ENCODE measurements at regions not wholly inside any gene's neighbourhood (a gene's known extent, or its start where the extent isn't known, plus 50 kb on each side); places are given as distances from the start of the nearest gene placed in this dataset.

DNA sequence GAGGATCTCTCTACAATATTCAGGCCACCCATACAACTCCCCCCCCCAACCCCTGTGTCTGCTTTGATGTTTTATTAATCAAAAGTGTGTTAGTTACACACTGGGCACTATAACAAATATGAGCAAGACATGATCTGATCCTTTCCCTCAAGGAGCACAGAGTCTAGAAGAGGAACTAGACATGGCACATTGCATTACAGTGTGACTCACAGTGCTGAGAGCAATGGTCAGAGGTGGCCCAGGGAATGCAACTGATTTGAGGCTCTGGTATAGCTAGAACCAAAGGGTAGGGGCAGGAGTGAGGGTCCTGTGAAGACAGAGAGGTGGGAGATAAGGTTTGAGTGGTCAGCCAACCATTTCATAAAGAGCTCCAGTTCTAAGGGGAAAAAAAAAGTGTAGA lies 539.2 kb downstream of the ACTL7B start:
- Mint-ChIP-seq H3K9me3 (peaks cover 13% of the 10 kb centered on the region), H3K27ac (ENCODE audit: low read depth) (no peak overlapping the region), H3K27me3 (no peaks in the 10 kb centered on the region), H3K4me1 (no peaks in the 10 kb centered on the region), H3K4me3 (no peak overlapping the region), H3K36me3 (ENCODE audit: insufficient read depth) (peaks cover 3% of the 10 kb centered on the region)
- ATAC-seq (replicated peaks; ENCODE audit: extremely low read depth, poor library complexity, severe bottlenecking) (no peak), DNase-seq (ENCODE audit: low spot score in 2 of 2) (no peak)

DNA sequence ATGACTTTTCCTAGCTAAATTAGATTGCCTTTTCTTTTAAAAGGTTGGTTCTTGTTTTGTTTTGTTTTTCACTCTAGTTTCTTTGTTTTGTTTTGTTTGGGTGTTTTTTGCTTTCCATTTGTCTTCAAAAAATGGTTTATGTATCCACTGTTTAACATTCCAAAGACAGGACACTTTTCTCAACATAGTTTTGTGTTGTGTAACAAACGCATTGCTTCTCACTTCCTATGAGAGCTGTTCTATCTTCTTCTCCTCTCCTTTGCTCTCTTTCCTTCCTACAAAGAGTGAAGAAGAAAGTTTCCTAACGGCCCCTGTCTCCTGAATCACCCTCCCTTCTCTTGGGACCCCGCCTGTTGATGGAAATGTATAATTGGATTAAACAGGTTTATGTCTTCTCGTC lies 539.7 kb downstream of the ACTL7B start:
- DNase-seq (ENCODE audit: low spot score in 2 of 2) (no peak), ATAC-seq (replicated peaks; ENCODE audit: extremely low read depth, poor library complexity, severe bottlenecking) (no peak)
- H3K27me3 Mint-ChIP-seq = no peaks in the 10 kb centered on the region
- H3K4me3 Mint-ChIP-seq = no peak overlapping the region
- H3K4me1 Mint-ChIP-seq = no peaks in the 10 kb centered on the region
- no peak overlapping the region for H3K27ac Mint-ChIP-seq (ENCODE audit: low read depth)
- H3K36me3 Mint-ChIP-seq (ENCODE audit: insufficient read depth) = peaks cover 3% of the 10 kb centered on the region
- peaks cover 13% of the 10 kb centered on the region for H3K9me3 Mint-ChIP-seq

DNA sequence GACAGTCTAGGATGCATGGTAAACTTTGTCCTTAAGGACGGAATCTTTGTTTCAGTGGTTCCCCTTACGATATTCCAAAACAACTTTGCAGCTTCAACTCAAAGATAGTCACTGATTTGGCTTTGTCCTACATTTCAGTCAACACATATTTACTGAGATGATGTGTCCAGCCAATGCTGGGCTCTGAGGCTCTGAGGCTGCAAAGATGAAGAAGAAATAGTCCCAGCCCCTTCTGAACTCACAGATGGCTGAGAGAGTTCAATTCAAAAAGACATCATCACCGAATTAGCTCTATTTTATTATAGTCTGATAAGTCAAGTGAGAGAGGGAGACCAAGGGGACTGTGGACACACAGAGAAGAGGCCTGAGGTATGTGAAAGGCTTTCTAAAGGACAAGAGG lies 544.0 kb downstream of the ACTL7B start:
- H3K36me3 Mint-ChIP-seq (ENCODE audit: insufficient read depth) = no peaks in the 10 kb centered on the region
- H3K9me3 Mint-ChIP-seq = peaks cover 12% of the 10 kb centered on the region
- no peak overlapping the region for H3K27ac Mint-ChIP-seq (ENCODE audit: low read depth)
- no peaks in the 10 kb centered on the region for H3K4me1 Mint-ChIP-seq
- no peak overlapping the region for H3K4me3 Mint-ChIP-seq
- ATAC-seq (replicated peaks; ENCODE audit: extremely low read depth, poor library complexity, severe bottlenecking) (no peak), DNase-seq (ENCODE audit: low spot score in 2 of 2) (no peak)
- no peaks in the 10 kb centered on the region for H3K27me3 Mint-ChIP-seq

DNA sequence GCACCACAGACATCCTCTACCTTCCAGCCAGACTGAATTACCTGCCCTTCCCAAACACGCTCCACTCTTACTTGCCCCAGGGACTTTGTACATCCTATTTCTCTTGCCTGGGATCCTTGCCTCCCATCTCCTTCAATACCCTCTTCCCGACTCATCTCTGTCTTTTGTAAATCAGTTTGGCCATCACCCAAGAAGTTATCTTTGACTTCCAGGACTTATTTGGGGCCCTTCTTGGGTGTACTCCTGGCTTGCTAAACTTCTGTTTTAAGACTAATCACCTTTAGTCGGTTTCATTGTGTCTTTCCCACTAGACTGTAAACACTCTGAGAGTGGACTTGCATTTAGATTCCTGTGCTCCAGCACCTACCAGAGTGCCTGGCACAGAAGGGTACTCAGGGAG lies 545.6 kb downstream of the ACTL7B start:
- Mint-ChIP-seq H3K36me3 (ENCODE audit: insufficient read depth) (no peaks in the 10 kb centered on the region), H3K27me3 (no peaks in the 10 kb centered on the region), H3K4me3 (no peak overlapping the region), H3K4me1 (no peaks in the 10 kb centered on the region), H3K9me3 (peaks cover 12% of the 10 kb centered on the region), H3K27ac (ENCODE audit: low read depth) (no peak overlapping the region)
- DNase-seq (ENCODE audit: low spot score in 2 of 2) (no peak), ATAC-seq (replicated peaks; ENCODE audit: extremely low read depth, poor library complexity, severe bottlenecking) (no peak)

DNA sequence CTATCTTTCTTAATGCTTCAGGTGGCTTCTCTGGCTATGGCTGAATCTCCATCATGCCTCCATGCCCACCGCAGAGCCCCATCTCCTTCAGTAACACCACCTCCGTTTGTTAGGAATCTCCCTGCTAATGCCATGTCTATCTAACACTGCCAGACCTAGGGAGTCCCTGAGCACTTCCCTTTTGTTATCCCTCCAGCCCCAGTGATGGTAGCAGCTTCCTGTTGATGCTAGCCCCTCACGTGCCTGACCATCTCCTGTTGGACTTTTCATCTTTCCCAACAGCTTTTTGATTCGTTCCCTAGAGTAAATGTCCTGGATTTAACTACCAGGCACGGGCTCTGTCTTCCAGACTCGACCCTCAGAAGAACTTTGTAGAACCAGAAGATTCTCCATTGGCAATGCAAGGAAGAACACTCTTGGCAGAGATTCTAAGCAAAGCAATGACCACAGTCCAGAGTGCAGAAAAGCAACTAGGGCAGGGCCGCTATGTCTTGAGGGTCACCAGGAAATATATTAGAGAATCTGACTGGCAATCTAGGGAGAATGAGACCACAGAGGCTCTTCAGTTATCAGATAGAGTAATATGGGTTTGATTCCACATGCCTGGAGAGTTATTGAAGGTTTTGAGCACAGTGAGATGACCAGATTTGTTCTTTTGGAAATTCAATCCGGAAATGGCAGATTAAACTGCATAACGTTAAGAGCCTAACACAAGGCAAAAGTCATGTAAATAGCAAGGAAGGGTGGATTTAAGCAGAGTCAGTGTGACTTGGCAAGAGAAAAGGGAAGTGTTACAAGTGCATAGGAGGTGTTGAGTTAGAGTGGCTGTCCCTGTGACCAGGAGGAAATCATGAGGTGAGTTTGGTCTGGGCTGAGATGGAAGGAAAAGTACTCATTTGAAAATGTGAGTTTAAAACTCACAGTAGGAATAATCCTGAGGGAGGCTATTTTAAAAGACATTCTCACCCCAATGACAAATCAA lies 555.2 kb downstream of the ACTL7B start:
- no peaks in the 10 kb centered on the region for H3K27me3 Mint-ChIP-seq
- H3K9me3 Mint-ChIP-seq = peaks cover 5% of the 10 kb centered on the region
- H3K27ac Mint-ChIP-seq (ENCODE audit: low read depth) = no peak overlapping the region
- H3K36me3 Mint-ChIP-seq (ENCODE audit: insufficient read depth) = no peaks in the 10 kb centered on the region
- ATAC-seq (replicated peaks; ENCODE audit: extremely low read depth, poor library complexity, severe bottlenecking) (no peak), DNase-seq (ENCODE audit: low spot score in 2 of 2) (no peak)
- H3K4me1 Mint-ChIP-seq = no peaks in the 10 kb centered on the region
- H3K4me3 Mint-ChIP-seq = no peak overlapping the region

DNA sequence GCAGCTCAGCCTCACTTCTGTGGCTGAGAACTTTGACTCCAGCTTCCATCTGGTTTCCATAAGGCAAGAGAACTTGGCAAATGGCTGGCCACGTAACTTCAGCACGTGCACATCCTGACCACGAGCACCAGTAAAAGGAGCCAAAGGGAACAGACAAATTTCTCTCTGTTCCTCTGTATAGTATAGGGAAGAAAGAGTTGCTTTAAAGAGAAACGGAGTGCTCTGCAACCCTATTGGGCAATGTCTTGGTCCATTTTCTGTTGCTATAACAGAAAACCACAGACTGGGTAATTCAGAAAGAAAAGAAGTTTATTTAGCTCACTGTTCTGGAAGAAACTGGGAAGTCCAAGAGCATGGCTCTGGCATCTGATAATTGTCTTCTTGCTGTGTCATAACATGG lies 558.7 kb downstream of the ACTL7B start:
- DNase-seq (ENCODE audit: low spot score in 2 of 2) (no peak), ATAC-seq (replicated peaks; ENCODE audit: extremely low read depth, poor library complexity, severe bottlenecking) (no peak)
- Mint-ChIP-seq H3K4me3 (no peak overlapping the region), H3K4me1 (no peaks in the 10 kb centered on the region), H3K27ac (ENCODE audit: low read depth) (no peak overlapping the region), H3K9me3 (peaks cover 11% of the 10 kb centered on the region), H3K36me3 (ENCODE audit: insufficient read depth) (no peaks in the 10 kb centered on the region), H3K27me3 (no peaks in the 10 kb centered on the region)

DNA sequence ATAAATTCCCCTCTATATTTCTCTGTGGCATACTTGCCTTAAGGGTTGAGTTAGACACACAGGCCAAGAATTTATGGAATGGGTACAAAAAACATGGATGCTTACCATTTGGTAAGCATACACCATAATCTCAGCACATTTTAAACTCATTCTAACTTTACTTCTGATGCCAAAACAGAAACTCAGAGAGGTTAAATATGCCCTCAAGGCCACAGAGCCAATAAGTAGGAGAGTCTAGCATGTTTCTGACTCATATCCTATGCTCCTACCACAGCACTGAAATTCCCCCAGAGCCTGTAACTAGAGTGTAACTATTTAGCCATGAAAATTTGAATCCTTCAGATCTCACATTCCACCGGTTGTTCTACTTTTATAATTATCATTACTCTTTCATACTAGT lies 559.7 kb downstream of the ACTL7B start:
- Mint-ChIP-seq H3K27ac (ENCODE audit: low read depth) (no peak overlapping the region), H3K27me3 (no peaks in the 10 kb centered on the region), H3K9me3 (peaks cover 11% of the 10 kb centered on the region), H3K4me1 (no peaks in the 10 kb centered on the region), H3K4me3 (no peak overlapping the region), H3K36me3 (ENCODE audit: insufficient read depth) (no peaks in the 10 kb centered on the region)
- DNase-seq (ENCODE audit: low spot score in 2 of 2) (no peak), ATAC-seq (replicated peaks; ENCODE audit: extremely low read depth, poor library complexity, severe bottlenecking) (no peak)

DNA sequence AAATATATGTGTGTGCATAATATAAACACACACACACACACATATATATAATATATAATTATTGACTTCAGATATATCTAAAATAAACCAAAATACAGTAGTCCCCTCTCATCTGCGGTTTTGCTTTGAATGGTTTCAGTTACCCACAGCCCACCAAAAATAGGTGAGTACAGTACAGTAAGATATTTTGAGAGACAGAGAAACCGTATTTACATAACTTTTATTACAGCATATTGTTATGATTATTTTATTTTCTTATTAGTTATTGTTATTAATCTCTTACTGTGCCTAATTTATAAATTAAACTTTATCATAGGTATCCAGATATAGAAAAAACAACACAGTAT lies 564.2 kb downstream of the ACTL7B start:
- Mint-ChIP-seq H3K27ac (ENCODE audit: low read depth) (no peak overlapping the region), H3K36me3 (ENCODE audit: insufficient read depth) (no peaks in the 10 kb centered on the region), H3K4me1 (no peaks in the 10 kb centered on the region), H3K27me3 (no peaks in the 10 kb centered on the region), H3K4me3 (no peak overlapping the region), H3K9me3 (peaks cover 11% of the 10 kb centered on the region)
- no peak for DNase-seq (ENCODE audit: low spot score in 2 of 2)
- ATAC-seq (replicated peaks; ENCODE audit: extremely low read depth, poor library complexity, severe bottlenecking) = no peak

DNA sequence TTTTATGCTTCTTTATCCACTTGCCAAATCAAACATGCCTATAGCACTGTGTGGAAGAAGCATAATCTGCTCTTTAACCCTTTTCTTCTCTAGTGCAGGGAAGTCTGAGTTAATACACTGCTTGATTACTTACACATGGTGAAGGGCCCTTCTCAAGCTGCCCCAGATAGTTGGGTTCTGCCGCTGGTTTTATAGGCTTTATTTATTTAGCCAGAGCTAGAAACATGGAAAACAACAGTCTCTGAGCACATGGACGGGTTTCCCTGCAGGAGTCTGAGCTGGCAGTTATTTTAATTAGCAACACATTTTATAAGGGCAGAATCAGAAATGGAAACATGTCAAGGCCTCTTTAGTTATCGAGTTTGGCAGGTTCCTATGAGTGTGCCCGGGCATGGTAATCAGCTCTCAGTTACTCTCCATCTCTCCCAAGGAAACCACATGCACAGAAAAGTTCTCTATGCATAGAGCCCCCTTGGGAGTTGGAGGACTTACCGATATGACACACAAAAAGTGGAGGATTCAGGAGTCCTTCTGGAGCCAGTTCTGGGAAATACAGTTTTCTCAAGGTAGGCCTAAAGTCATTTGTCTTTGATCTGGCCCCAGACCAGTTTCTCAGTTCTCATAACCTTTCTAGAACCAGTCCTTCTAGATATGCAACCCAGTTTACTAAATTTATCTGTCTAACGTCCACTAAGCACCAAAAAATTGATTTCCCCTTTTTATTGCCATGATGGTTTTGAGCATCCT lies 564.8 kb downstream of the ACTL7B start:
- Mint-ChIP-seq H3K27ac (ENCODE audit: low read depth) (no peak overlapping the region), H3K4me3 (no peak overlapping the region), H3K4me1 (no peaks in the 10 kb centered on the region), H3K36me3 (ENCODE audit: insufficient read depth) (no peaks in the 10 kb centered on the region), H3K9me3 (peaks cover 11% of the 10 kb centered on the region), H3K27me3 (no peaks in the 10 kb centered on the region)
- ATAC-seq (replicated peaks; ENCODE audit: extremely low read depth, poor library complexity, severe bottlenecking) (no peak), DNase-seq (ENCODE audit: low spot score in 2 of 2) (no peak)

DNA sequence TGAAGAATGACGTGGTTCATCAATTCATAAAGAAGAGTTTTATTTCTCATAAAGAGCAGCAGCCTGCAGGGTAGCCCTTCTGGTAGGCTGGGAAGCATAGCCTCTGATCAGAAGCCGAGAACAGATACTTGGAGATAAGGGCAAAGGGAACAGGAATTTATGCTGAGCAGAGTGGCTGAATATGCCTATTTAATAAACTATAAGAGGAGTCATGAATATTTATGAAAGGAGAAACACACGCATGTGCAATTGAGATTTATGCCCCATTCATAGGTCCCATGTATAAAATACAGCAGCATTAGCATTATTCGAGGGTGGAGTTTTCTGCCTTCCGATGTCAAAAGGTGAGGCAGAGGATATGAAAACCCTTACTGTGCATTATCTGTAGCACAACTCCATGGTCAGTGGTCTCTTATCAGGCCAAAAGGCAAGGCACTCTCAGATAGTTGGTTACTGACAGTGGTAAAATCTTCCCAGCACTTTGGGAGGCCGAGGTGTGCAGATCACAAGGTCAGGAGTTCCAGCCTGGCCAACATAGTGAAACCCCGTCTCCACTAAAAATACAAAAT lies 569.1 kb downstream of the ACTL7B start:
- H3K27ac Mint-ChIP-seq (ENCODE audit: low read depth) = no peak overlapping the region
- DNase-seq (ENCODE audit: low spot score in 2 of 2) (no peak), ATAC-seq (replicated peaks; ENCODE audit: extremely low read depth, poor library complexity, severe bottlenecking) (no peak)
- H3K4me3 Mint-ChIP-seq = no peak overlapping the region
- H3K36me3 Mint-ChIP-seq (ENCODE audit: insufficient read depth) = no peaks in the 10 kb centered on the region
- H3K27me3 Mint-ChIP-seq = no peaks in the 10 kb centered on the region
- H3K9me3 Mint-ChIP-seq = peaks cover 4% of the 10 kb centered on the region
- no peaks in the 10 kb centered on the region for H3K4me1 Mint-ChIP-seq

DNA sequence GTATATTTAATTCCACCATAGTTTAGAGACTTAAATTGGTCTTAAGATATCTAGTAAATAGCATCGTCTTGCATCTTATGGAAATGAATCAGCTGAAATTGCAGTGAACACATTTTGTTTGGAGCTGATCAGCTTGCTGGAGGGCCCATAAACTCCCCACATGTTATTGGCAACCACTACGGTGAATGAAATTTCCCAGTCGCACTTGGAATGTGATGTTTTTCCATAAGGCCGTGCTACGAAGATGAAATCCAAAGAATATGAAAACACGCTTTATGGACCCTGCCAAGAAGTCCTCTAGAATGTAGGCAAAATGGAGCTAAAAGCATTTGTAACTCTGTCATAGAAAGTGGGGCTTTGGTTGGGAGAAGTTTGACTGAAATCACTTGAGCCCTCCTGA lies 572.1 kb downstream of the ACTL7B start:
- Mint-ChIP-seq H3K36me3 (ENCODE audit: insufficient read depth) (no peaks in the 10 kb centered on the region), H3K27me3 (no peaks in the 10 kb centered on the region), H3K27ac (ENCODE audit: low read depth) (no peak overlapping the region), H3K4me1 (no peaks in the 10 kb centered on the region), H3K4me3 (no peak overlapping the region), H3K9me3 (peaks cover 10% of the 10 kb centered on the region)
- ATAC-seq (replicated peaks; ENCODE audit: extremely low read depth, poor library complexity, severe bottlenecking) = no peak
- no peak for DNase-seq (ENCODE audit: low spot score in 2 of 2)

DNA sequence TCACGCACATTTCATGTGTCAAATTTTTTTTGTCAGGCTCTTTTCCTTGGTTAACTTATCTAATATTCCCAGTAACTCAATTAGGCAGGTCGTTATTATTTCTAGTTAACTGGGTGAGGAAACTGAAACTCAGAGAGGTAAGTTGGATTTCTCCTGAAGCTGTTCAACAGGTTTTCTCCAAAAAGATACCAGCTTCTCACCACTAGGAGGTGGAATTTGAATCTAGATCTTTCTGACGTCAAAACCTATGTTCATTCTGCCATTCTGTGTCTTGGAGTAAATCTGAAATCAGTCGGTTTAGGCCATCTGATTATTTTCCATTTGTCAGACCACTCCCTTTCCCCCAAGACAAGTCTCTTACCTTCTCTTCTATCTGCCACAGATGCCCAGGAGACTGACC lies 572.9 kb downstream of the ACTL7B start:
- H3K27me3 Mint-ChIP-seq = no peaks in the 10 kb centered on the region
- H3K4me3 Mint-ChIP-seq = no peak overlapping the region
- no peaks in the 10 kb centered on the region for H3K4me1 Mint-ChIP-seq
- H3K9me3 Mint-ChIP-seq = peaks cover 10% of the 10 kb centered on the region
- ATAC-seq (replicated peaks; ENCODE audit: extremely low read depth, poor library complexity, severe bottlenecking) = no peak
- no peak for DNase-seq (ENCODE audit: low spot score in 2 of 2)
- H3K36me3 Mint-ChIP-seq (ENCODE audit: insufficient read depth) = no peaks in the 10 kb centered on the region
- H3K27ac Mint-ChIP-seq (ENCODE audit: low read depth) = no peak overlapping the region

DNA sequence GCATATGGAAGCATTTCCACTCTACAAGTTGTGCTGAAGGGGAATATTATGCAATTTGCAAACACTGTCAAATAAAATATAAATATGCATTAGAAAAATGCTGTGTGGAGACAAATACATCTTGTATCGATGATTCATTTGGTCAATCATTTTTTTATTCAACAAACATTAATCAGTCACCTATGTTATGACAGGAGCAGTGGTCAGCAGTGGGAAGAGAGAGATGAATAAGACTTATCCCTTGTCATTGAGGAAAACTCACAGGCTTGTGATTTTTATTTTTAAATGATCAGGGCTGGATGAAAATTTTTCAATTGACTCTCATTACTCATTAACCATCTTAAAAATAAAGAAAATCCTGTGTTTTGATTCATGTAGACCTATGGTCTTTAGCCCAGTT lies 574.1 kb downstream of the ACTL7B start:
- no peak overlapping the region for H3K4me3 Mint-ChIP-seq
- DNase-seq (ENCODE audit: low spot score in 2 of 2) (no peak), ATAC-seq (replicated peaks; ENCODE audit: extremely low read depth, poor library complexity, severe bottlenecking) (no peak)
- no peaks in the 10 kb centered on the region for H3K36me3 Mint-ChIP-seq (ENCODE audit: insufficient read depth)
- no peaks in the 10 kb centered on the region for H3K27me3 Mint-ChIP-seq
- H3K4me1 Mint-ChIP-seq = no peaks in the 10 kb centered on the region
- H3K9me3 Mint-ChIP-seq = peaks cover 10% of the 10 kb centered on the region
- no peak overlapping the region for H3K27ac Mint-ChIP-seq (ENCODE audit: low read depth)

All from central memory CD8-positive, alpha-beta T cell (primary cell).